ENCODE measurements at regions not wholly inside any gene's neighbourhood (a gene's known extent, or its start where the extent isn't known, plus 50 kb on each side); places are given as distances from the start of the nearest gene placed in this dataset.

GRCh38 chr3:74789111-74789510, 174.7 kb upstream of the CNTN3 start:
- no peaks in the 10 kb centered on the region for H3K4me1 ChIP-seq
- ATAC-seq, result no peak
- no peak for DNase-seq
- no peaks in the 10 kb centered on the region for H3K36me3 ChIP-seq (ENCODE audit: insufficient read depth in 1 of 2, low read depth in 1 of 2)
- H3K27ac ChIP-seq, result no peak overlapping the region
- WGBS, 3 donors, result 74 to 78% (median 77%) methylated on average over 3 of the region's 3 CpGs
- no peak overlapping the region for H3K4me3 ChIP-seq
- H3K9me3 ChIP-seq, result no peaks in the 10 kb centered on the region
- no peaks in the 10 kb centered on the region for H3K27me3 ChIP-seq (ENCODE audit: insufficient read depth in 3 of 3, low read length in 2 of 3)
- TF ChIP-seq CTCF (IDR thresholded peaks at IDR 0.05), result no peak
- intact Hi-C loops (cut with DNase I), result no loop called here

GRCh38 chr3:74787011-74787410, 172.6 kb upstream of the CNTN3 start:
- H3K27ac ChIP-seq, result no peak overlapping the region
- DNase-seq (no peak), ATAC-seq (no peak)
- no peak overlapping the region for H3K4me3 ChIP-seq
- intact Hi-C loops (cut with DNase I), result no loop called here
- no peaks in the 10 kb centered on the region for H3K4me1 ChIP-seq
- TF ChIP-seq CTCF (IDR thresholded peaks at IDR 0.05), result no peak
- no peaks in the 10 kb centered on the region for H3K27me3 ChIP-seq (ENCODE audit: insufficient read depth in 3 of 3, low read length in 2 of 3)
- H3K9me3 ChIP-seq, result no peaks in the 10 kb centered on the region
- no peaks in the 10 kb centered on the region for H3K36me3 ChIP-seq (ENCODE audit: insufficient read depth in 1 of 2, low read depth in 1 of 2)

- Histone ChIP-seq H3K27ac (no peak overlapping the region), H3K27me3 (ENCODE audit: insufficient read depth in 3 of 3, low read length in 2 of 3) (no peaks in the 10 kb centered on the region), H3K36me3 (ENCODE audit: insufficient read depth in 1 of 2, low read depth in 1 of 2) (no peaks in the 10 kb centered on the region), H3K9me3 (no peaks in the 10 kb centered on the region), H3K4me3 (no peak overlapping the region), H3K4me1 (no peaks in the 10 kb centered on the region)
- TF ChIP-seq CTCF (IDR thresholded peaks at IDR 0.05), result no peak
- ATAC-seq (no peak), DNase-seq (no peak)
- 80 to 83% (median 81%) methylated on average over 2 of the region's 2 CpGs for WGBS, 3 donors
- intact Hi-C loops (cut with DNase I), result no loop called here
Measured at GRCh38 chr3:74771401-74771800, 156.9 kb upstream of the CNTN3 start.

- no peak for TF ChIP-seq CTCF (IDR thresholded peaks at IDR 0.05)
- no peak for ATAC-seq
- no peaks in the 10 kb centered on the region for H3K9me3 ChIP-seq
- no peak overlapping the region for H3K4me3 ChIP-seq
- no peak for DNase-seq
- H3K4me1 ChIP-seq, result no peaks in the 10 kb centered on the region
- H3K36me3 ChIP-seq (ENCODE audit: insufficient read depth in 1 of 2, low read depth in 1 of 2), result no peaks in the 10 kb centered on the region
- H3K27ac ChIP-seq, result no peak overlapping the region
- H3K27me3 ChIP-seq (ENCODE audit: insufficient read depth in 3 of 3, low read length in 2 of 3), result no peaks in the 10 kb centered on the region
- WGBS, 3 donors, result 46 to 58% (median 52%) methylated on average over 1 of the region's 1 CpG
- intact Hi-C loops (cut with DNase I), result no loop called here
Measured at GRCh38 chr3:74768010-74768409, 153.6 kb upstream of the CNTN3 start.

GRCh38 chr3:74766405-74766804, 151.9 kb upstream of the CNTN3 start:
- WGBS, 3 donors, result 80 to 82% (median 81%) methylated on average over 4 of the region's 4 CpGs

More at GRCh38 chr3:74766405-74766804, 151.9 kb upstream of the CNTN3 start:
- Histone ChIP-seq H3K27ac (no peak overlapping the region), H3K27me3 (ENCODE audit: insufficient read depth in 3 of 3, low read length in 2 of 3) (no peaks in the 10 kb centered on the region), H3K36me3 (ENCODE audit: insufficient read depth in 1 of 2, low read depth in 1 of 2) (no peaks in the 10 kb centered on the region), H3K4me1 (no peaks in the 10 kb centered on the region), H3K4me3 (no peak overlapping the region), H3K9me3 (no peaks in the 10 kb centered on the region)
- no peak for TF ChIP-seq CTCF (IDR thresholded peaks at IDR 0.05)
- intact Hi-C loops (cut with DNase I), result no loop called here
- no peak for DNase-seq
- ATAC-seq, result no peak

Measured in psoas muscle (tissue), 7 donors.